NOMO-1 (cell line): ENCODE measurements at regions not wholly inside any gene's neighbourhood (a gene's known extent, or its start where the extent isn't known, plus 50 kb on each side); places are given as distances from the start of the nearest gene placed in this dataset.
A peak's percentile ranks its signal among the peaks of the same experiment; 100 is the strongest.
"Not testable (repeated sequence)": the region's sequence is repeated elsewhere in the genome, so short reads cannot be mapped to it uniquely, and the experiment has no call there.

Experiments used
- DNase-seq, 2 experiments: peaks; one replicate each; lab custom pipeline; 2025; ENCODE audit not compliant: unreplicated experiment in 2 of 2; lab: John Stamatoyannopoulos, UW

DNA sequence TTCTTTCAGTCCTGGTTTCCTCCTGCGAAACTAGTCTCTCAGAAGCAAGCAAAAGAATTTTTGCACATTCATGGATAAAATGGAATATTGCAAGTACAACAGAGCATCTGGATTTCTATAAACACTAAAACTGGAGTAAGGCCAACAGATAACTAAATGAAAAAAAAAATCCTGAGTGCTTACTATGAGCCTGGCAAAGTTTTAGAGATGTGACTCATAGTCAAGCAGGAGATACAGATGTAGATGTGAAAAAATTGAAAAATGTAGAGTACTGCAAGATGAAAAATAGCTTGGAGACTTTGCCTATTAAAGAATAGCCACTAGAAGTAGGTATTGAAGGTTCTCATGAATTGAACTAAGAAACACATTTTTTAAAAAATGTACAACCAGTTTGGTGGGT lies 397.4 kb downstream of the OTOL1 start:
- no peak for DNase-seq

DNA sequence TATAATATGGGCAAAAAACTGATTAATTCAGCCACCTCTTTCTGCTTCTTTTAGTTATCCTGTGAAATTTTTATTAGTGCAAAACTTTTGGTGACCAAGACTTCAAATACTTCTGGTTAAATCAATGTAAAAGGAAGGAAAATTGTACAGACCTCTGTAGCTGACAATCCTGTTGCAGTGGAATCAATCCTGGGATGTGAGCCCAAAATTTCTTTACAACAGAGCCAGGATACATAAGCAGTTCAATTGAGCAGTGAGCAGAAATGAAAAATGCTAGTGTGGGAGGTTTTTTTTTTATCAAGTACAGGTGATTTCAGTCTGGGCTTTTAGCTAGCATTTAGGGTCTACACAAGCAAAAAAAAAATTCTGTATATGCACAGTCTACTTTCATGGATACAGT lies 398.0 kb downstream of the OTOL1 start:
- DNase-seq, result no peak

DNA sequence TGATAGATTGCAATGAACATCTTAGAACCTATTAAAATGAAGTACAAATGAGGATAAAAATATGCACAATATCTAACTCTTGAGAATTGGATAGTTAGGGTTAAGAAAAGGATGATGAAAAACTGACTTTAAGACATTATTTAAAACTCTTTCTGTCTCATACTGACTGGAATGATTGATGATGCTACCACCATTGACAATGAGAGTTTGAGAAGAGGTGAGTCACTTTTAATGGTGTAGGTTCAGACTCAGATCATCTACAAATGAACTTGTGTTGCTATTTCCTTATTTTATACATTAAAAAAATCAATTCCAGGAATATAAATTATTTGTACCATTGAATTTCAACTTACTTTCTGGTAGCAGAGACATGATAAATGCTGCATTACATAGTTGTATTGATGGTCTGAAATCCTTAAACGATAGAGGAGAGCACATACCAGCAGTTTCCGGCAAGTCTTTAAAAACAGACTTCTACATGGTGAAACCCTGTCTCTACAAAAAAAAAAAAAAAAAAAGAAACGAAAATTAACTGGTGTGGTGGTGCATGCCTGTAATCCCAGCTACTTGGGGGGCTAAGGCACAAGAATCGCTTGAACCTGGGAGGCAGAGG lies 409.0 kb downstream of the OTOL1 start:
- no peak for DNase-seq

DNA sequence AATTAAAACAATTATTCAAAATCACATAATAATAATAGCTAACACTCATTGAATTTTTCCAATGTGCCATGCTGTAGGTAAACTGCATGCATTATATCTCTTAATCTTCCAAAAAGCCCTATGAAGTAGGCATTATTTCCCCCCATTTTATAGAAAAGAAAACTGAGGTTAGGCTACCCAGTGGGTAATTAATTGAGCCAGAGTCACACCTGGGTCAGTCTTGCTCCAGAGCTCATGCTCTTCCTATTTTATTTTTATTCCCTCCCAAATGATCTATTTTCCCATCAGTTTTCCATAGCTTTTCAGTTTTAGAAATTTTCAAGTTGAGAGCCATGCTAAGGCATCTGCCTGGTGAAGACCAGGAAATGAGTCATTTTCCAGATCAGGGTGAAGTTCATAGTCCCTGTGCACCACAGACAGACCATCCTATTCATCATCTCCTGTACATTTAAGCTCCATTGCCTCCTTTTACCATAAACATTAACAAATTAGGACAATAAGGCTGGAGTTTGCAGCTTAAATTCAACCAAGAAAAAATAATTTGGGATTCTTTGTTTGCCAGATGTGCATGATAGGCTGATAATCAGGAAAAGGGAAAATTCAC lies 417.3 kb downstream of the OTOL1 start:
- no peak for DNase-seq

DNA sequence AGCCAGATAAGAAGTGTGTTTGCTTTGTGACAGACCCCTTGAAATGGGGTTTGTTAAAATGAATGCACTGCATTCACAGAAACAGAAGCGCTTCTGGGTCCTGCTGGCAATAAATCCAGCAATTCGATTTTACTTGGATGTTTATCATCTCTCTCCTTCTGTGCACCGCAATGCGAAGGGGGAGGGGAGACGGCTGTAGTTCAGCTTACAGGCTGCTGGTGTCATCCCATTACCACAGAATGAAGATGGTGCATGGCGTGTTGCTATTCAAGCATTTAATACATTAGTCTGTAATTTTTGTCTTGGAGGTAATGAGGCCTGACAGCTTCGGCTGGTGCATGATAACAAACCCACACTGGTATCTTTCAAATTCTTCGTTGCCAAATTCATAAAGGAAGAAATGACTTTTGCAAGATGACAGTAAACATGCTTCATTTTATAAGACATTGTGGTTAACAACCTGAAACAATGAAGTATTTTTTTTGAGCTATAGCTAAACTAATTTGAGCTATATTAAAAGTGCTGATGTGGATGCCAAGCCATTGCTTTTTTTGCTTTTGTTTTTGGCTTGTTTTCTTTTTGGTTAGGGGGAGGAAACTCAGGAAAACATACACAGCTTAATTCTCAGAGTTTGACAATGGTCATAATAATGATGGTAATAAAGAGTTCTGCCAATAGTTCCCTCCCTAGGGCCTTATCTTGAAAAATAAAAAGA lies 418.3 kb downstream of the OTOL1 start:
- DNase-seq, result no peak

DNA sequence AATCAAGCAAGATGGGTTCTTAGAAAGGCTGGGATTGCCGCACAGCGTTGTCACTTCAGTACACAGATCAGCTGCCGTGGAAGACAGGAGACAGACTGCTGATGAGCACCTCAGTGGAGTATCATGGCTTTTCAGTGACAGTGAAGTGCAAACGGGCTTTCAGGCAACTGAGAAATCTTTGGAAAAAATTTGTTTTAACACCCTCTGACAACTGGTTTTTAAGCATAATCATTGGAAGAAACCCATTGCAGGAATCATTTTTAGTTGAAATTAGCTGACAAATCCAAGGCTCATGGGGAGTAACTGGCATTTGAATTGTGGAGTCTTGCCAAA lies 418.8 kb downstream of the OTOL1 start:
- DNase-seq, result no peak

DNA sequence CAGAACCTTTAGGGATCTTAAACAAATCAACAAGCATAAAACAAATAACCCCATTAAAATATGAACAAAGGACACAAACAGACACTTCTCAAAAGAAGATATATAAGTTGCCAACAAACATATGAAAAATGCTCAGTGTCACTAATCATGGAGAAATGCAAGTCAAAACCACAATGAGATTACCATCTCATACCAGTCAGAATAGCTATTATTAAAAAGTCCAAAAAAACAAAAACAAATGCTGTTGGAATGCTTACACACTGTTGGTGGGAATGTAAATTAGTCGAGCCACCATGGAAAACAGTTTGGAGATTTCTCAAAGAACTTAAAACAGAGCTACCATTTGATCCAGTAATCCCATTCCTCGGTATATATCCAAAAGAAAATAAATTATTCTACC lies 423.6 kb downstream of the OTOL1 start:
- DNase-seq, result no peak

DNA sequence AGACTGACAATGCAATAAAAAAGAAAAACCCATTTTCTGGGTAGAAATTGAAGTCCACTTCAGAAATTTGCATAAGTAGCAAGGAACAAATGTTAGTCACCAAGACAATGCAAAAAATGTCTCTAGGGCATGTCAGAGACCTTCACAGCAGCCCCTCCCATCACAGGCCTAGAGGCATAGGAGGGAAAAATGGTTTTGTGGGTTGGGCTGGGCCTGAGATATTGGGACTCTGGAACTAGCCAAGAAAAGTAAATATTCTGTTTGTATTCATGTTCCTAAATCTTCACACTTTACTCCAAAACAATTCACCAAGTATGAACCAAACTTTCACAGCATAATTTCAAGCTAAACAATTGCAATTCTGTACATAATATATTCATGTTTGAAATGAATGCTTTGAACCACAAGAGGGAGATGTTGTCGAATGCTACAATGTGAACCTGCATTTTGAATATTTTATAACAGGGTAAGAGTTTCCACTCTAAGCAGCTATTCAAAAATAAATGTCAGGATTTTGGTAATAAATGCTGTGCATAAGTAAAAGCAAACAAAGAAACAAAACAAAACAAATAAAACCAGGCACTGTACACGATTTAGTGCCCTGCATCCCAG lies 429.2 kb downstream of the OTOL1 start:
- no peak for DNase-seq

DNA sequence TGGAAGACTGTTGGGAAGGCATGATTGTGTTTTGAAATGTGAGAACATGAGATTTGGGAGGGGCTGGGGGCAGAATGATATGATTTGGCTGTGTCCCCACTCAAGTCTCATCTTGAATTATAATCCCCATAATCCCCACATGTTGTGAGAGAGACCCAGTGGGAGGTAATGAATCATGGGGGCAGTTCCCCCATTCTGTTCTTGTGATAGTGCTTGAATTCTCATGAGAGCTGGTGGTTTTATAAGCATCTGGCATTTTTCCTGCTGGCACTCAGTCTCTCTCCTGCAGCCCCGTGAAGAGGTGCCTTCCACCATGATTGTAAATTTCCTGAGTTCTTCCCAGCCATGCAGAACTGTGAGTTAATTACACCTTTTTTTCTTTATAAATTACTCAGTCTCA lies 430.5 kb downstream of the OTOL1 start:
- DNase-seq, result no peak

DNA sequence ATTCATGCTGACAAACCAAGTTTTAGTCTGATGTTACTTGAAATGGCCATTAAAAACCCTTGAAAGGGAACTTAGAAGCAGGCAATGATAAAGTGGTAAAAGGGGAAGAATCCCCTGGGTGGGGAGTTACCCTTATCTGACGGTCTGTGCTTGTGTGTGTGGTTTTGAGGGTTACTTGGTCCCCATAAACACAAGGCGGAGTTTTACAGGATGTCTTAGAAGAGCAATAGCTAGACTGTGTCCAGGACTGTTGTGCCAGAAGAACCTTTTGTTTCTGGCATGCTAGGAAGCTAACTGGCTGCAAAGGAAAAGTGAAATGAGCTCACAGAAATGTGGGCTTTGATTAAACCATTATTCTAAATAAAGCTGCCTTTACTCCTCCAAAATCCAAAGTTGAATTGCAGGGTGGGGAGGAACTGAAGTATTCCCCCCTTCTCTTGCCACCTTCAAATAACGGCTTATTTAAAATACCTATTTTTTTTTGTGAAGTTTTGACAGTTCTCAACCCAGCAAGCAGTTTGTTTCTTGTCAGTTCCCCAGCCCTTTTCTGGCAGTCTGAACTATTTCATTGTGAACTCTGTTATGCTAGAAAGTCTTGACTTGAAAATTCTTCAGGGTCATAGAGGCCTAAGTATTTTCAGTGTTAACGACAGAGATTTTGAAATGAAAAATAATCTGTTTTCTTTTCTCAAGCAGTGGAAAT lies 443.5 kb downstream of the OTOL1 start:
- peak; percentile 5 to 46 for DNase-seq

DNA sequence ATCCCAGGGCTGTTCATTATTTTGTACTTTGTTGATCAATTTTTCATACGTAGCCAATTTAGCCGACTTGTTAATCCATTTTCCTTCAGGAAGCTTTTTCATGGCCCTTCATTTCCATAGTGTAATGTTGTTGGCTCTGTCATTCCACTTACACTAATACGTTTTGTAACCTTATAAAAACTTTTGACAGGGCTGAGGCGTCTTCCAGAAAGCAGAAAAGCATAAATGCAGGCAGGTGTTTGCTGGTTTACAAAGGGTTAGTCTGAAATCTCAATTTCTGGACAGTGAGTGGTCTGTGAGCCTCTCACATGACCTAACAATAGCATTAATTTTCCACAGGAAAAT lies 444.0 kb downstream of the OTOL1 start:
- no peak for DNase-seq

DNA sequence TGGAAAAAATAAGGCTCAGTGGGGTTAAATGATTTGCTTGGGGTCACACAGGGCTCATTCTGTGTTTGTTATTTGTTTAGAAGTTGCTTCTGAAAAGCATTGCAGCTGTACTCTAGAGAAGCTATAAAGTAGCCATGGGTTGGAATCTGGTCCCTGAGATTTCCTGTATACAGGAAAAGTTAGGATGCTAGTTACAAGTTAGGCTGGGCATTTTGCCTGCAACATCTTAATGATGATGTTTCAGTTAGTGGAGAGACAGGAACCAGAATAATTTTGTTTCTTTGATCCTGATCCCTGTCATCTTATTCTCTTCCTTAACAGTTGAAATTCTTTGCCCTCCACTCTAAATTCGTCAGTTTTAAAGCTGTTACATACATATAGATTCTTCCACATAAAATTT lies 445.3 kb downstream of the OTOL1 start:
- DNase-seq, result no peak

DNA sequence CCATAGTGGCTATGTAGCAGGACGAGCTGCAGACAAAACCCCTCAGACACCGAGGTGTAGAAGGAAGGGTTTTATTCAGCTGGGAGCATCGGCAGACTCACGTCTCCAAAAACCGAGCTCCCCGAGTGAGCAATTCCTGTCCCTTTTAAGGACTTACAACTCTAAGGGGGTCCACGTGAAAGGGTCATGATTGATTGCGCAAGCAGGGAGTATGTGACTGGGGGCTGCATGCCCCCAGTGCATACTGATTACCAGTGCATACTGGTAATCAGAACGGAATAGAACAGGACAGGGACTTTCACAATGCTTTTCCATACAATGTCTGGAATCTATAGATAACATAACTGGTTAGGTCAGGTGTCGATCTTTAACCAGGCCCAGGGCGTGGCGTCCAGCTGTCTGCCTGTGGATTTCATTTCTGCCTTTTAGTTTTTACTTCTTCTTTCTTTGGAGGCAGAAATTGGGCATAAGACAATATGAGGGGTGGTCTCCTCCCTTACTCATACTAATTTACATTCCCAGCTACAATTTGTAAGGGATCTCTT lies 447.3 kb downstream of the OTOL1 start:
- not testable (repeated sequence) for DNase-seq

DNA sequence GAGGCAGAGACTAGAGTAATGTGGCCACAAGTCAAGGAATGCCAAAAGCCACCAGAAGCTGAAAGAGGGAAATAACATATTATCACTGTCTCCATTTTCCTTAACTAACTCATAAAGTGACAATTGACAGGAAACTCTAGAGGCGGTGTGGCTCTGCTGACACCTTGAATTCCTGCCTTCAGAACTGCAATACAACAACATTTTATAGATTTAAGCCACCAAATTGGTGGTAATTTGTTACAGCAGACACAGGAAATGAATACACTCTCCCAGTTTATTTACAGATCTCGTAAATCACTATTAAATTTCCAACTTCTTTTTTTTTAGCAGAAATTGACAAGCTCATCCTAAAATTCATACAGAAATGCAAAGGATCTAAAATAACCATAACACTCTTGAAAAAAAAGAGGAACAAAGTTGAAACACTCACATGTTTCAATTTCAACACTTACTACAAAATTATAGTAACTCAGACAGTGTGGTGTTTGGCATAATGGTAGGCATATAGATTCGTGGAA lies 449.9 kb downstream of the OTOL1 start:
- DNase-seq, result peak; percentile 37 to 77

DNA sequence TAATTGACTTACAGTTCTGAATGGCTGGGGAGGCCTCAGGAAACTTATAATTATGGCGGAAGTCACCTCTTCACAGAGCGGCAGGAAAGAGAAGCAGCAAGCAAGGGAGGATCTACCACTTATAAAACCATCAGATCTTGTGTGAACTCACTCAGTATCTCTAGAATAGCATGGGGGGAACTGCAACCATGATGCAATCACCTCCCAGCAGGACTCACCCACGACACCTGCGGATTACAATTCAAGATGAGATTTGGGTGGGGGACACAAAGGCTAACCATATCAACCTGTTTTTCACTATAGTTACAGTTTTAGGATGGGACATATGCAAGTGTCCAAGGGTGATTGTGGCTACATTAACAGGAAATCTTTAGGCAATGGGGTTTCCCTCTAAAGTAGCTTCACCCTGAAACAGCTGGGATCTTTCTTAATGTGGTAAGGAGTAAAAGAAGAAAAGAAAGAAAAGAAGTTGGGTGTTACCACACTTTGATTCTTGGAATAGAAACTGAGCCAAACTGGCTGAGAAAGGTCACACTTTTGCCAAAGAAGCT lies 453.8 kb downstream of the OTOL1 start:
- DNase-seq, result no peak

DNA sequence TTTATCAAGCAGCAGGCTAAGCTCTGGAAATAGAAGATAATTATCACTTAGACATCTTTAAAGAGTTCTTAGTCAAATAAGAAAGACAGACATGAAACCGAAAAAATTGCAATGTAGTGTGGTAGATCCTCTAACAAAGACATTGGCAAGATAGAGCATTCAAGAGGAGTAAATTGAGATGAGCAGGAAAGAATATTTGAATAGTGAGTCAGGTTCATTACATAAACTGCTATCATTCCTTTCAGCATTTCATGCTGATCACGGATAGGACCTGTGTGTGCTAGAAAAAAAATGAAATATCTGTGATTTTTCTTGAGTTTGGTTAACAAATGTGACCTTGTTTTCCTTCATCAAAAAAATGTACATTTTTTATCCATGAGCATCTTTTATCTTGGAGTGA lies 460.9 kb downstream of the OTOL1 start:
- no peak for DNase-seq

DNA sequence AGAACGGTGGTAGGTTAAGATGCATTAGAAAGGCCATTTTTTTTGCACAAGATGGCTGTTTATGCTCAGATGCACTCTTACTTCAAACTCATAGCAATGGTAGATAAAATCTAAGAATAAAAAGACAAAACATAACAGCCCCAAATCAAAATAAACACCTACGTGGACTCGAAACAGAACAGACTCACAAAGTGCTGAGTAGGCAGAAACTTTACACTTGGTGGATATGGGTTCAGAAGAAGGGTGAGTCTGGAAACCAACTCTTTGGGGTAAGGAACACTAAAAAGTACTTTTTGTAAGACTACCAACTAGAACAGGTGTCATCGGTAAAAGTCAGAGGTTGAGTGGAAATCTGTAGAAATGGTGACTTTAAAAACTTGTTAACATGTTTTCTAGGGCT lies 468.2 kb downstream of the OTOL1 start:
- no peak for DNase-seq

DNA sequence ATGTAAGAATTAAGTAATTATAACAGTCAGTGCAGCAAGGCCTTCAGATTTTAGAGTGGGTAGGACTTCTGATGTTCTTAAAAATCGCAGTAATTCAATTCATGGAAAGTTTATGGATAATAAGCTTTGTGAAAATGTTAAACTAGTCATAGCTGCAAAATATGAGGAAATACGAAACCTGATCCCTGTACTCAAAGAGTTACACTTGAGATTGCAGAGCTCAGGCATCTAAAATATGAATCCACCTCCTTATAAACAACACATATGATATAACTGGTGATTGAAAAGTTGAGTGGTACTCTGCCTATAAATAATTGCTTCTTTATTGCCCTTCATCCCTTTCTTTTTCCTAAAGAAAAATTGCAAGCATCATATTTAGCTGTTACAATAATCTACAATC lies 473.3 kb downstream of the OTOL1 start:
- no peak for DNase-seq

DNA sequence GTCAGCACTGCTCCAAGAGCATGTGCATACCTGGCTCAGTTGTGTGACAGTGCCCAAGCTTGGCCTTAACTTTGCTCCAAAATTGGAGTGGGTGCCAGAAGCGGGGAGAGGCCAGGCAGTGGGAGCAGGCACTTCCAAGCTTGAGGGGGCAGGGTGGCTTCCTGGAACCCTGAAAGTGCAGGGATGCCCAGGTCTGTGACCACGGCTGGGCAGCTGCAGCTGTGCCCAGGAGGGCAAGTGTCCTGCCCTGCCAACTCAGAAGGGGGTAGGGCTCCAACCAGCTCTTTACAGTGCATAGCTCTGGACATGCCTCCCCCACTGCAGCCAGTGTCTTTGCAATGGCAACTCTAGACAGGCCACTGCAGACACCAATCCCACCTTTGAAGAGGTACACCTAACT lies 478.6 kb downstream of the OTOL1 start:
- no peak for DNase-seq

DNA sequence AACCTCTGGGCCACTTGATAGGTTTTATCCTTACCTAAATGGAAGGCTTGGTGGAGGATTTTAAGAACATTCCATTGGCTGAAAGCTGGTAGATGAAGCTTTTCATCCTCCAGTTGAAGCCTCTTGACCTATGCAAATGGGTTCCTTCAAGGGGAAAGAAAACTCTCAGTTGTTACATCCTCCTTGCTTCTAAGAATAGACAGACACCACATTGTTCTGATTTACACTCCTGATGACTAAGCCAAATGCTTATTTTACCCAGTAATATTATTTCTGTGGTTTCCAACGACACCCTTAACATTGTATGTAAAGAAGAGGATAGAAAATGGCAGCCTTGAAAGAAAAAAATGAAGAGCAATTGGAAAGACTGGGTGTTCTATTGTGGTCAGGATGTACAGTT lies 480.5 kb downstream of the OTOL1 start:
- peak in 1 of 2 experiments; percentile 19 for DNase-seq

DNA sequence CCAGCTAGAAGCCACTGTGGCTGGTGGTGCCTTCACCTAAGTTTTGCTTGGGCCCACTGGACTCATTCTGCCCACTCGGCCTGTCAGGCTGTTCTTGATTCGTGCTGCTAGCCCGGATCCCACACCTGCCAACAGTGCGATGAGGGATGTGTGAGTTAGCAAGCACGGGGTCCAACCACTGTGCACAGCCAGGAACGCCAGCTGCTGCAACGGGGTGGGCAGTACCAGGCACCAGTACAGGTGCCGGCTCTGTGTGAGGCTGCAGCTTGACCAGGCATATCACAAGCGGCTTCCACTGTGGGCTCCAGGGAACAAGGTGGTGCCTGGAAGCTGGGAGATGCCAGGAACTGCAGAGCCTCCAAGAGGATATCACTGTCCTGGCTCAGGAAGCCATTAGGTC lies 481.2 kb downstream of the OTOL1 start:
- DNase-seq, result no peak
